OCI-LY7 (cell line): ENCODE measurements at regions not wholly inside any gene's neighbourhood (a gene's known extent, or its start where the extent isn't known, plus 50 kb on each side); places are given as distances from the start of the nearest gene placed in this dataset.

Source experiments
- BruUV-seq: library from RNA; stranded (reverse); fragments of 400-500 nt; replicated peaks from 2 replicates; lab custom pipeline; 2021; lab: Mats Ljungman, UMichigan
- CTCF ChIA-PET: fragments of 300-600 bp; sonication (Branson Sonifier 250); formaldehyde crosslinking; loops from one replicate; lab custom pipeline; 2022; ENCODE audit warnings: antibody characterized with exemption; ENCODE audit not compliant: unreplicated experiment; lab: Charles Lee
- POLR2A ChIA-PET: fragments of 300-600 bp; sonication (Branson Sonifier 250); formaldehyde crosslinking; loops from one replicate; lab custom pipeline; 2022; ENCODE audit warnings: antibody characterized with exemption; lab: Charles Lee
- DNase-seq: peaks from one replicate; pipeline ENCODE4 v3.0.0-alpha.2; 2015; ENCODE audit warnings: low spot score
- H2AFZ ChIP-seq: fragments of 200-600 bp; sonication (generic), shearing (Covaris generic); 2 replicates; pipeline ENCODE4 v1.6.1; 2014; ENCODE audit warnings: mild to moderate bottlenecking, antibody characterized with exemption, low read length, moderate library complexity
- H3K27ac ChIP-seq: fragments of 200-600 bp; sonication (generic); 2 replicates; pipeline ENCODE4 v1.5.1; 2014; ENCODE audit warnings: mixed run types, low read depth, mild to moderate bottlenecking, moderate library complexity, low read length, inconsistent platforms; ENCODE audit not compliant: poor library complexity, severe bottlenecking
- H3K36me3 ChIP-seq: fragments of 200-600 bp; sonication (generic); 2 replicates; pipeline ENCODE4 v1.6.1; 2014; ENCODE audit warnings: mild to moderate bottlenecking, antibody characterized with exemption, low read length, moderate library complexity, mixed read lengths; ENCODE audit not compliant: insufficient read depth
- H3K4me1 ChIP-seq: fragments of 200-600 bp; sonication (generic); 2 replicates; pipeline ENCODE4 v1.5.1; 2014; ENCODE audit warnings: mild to moderate bottlenecking, low read length; ENCODE audit not compliant: insufficient read depth, poor library complexity, severe bottlenecking
- H3K4me2 ChIP-seq: fragments of 200-600 bp; sonication (generic); 2 replicates; pipeline ENCODE4 v1.6.1; 2014; ENCODE audit warnings: mild to moderate bottlenecking, low read length
- H3K4me3 ChIP-seq: fragments of 200-600 bp; sonication (generic); 2 replicates; pipeline ENCODE4 v1.5.1; 2014; ENCODE audit warnings: mild to moderate bottlenecking, low read depth, low read length; ENCODE audit not compliant: poor library complexity, severe bottlenecking
- H3K79me2 ChIP-seq: fragments of 200-600 bp; sonication (generic); 2 replicates; pipeline ENCODE4 v1.6.1; 2016; ENCODE audit warnings: low read depth, mild to moderate bottlenecking, low read length, moderate library complexity, mixed read lengths; ENCODE audit not compliant: insufficient read depth
- H3K9me2 ChIP-seq: fragments of 200-600 bp; sonication (generic); 2 replicates; pipeline ENCODE4 v1.6.1; 2016; ENCODE audit warnings: mild to moderate bottlenecking, low read length, mixed read lengths; ENCODE audit not compliant: insufficient read depth
- H3K9me3 ChIP-seq: fragments of 200-600 bp; sonication (generic); 2 replicates; pipeline ENCODE4 v1.6.1; 2014; ENCODE audit warnings: mild to moderate bottlenecking, mixed run types, low read length, mixed read lengths
- H4K20me1 ChIP-seq: fragments of 200-600 bp; sonication (generic); 2 replicates; pipeline ENCODE4 v1.6.1; 2014; ENCODE audit warnings: mild to moderate bottlenecking, antibody characterized with exemption, low read length, moderate library complexity, mixed read lengths; ENCODE audit not compliant: insufficient read depth
- CTCF ChIP-seq: fragments of 200-600 bp; sonication (generic); conservative IDR thresholded peaks from 2 replicates; pipeline ENCODE4 v1.5.1; 2014; ENCODE audit warnings: mild to moderate bottlenecking, antibody characterized with exemption, low read length, moderate library complexity, mixed read lengths
- EZH2phosphoT487 ChIP-seq: fragments of 200-600 bp; sonication (generic); IDR thresholded peaks from 2 replicates; pipeline ENCODE4 v1.6.1; 2018; ENCODE audit warnings: low read depth, borderline replicate concordance, mild to moderate bottlenecking, mixed run types, antibody characterized with exemption, low read length, moderate library complexity, mixed read lengths
- intact Hi-C: fragments of 100-400 bp; cut with micrococcal nuclease; formaldehyde crosslinking; loops from one replicate; pipeline ENCODE4 v1.10.0; 2022; ENCODE audit not compliant: unreplicated experiment

GRCh38 chr2:52916981-52917380 is 850.6 kb upstream of the CHAC2 start:
- no peak for DNase-seq
- Histone ChIP-seq H3K27ac (no peak overlapping the region), H3K4me1 (no peaks in the 10 kb centered on the region), H4K20me1 (no peaks in the 10 kb centered on the region), H3K36me3 (no peaks in the 10 kb centered on the region), H2AFZ (no peak overlapping the region), H3K9me2 (no peaks in the 10 kb centered on the region), H3K9me3 (no peaks in the 10 kb centered on the region), H3K4me2 (no peak overlapping the region), H3K4me3 (no peak overlapping the region), H3K79me2 (no peaks in the 10 kb centered on the region)
- TF ChIP-seq CTCF (no peak), EZH2phosphoT487 (no peak)
- ChIA-PET POLR2A (no interaction called here), CTCF (no interaction called here)
- intact Hi-C loops, result no loop called here
- no TSS peak for BruUV-seq

GRCh38 chr2:52904355-52904891 is 863.2 kb upstream of the CHAC2 start:
- Histone ChIP-seq H4K20me1 (no peaks in the 10 kb centered on the region), H3K36me3 (no peaks in the 10 kb centered on the region), H3K4me2 (no peak overlapping the region), H3K9me2 (no peaks in the 10 kb centered on the region), H3K9me3 (no peaks in the 10 kb centered on the region), H3K4me3 (no peak overlapping the region), H3K79me2 (no peaks in the 10 kb centered on the region), H3K27ac (no peak overlapping the region), H2AFZ (no peak overlapping the region), H3K4me1 (no peaks in the 10 kb centered on the region)
- intact Hi-C loops, result no loop called here
- DNase-seq, result no peak
- BruUV-seq, result no TSS peak
- ChIA-PET CTCF (no interaction called here), POLR2A (no interaction called here)
- no peak for TF ChIP-seq CTCF
- TF ChIP-seq EZH2phosphoT487, result no peak

- no peaks in the 10 kb centered on the region for H4K20me1 ChIP-seq
- H2AFZ ChIP-seq, result no peak overlapping the region
- DNase-seq, result no peak
- no peaks in the 10 kb centered on the region for H3K4me1 ChIP-seq
- H3K9me2 ChIP-seq, result no peaks in the 10 kb centered on the region
- no peaks in the 10 kb centered on the region for H3K36me3 ChIP-seq
- H3K27ac ChIP-seq, result no peak overlapping the region
- ChIA-PET CTCF (no interaction called here), POLR2A (no interaction called here)
- intact Hi-C loops, result no loop called here
- BruUV-seq, result no TSS peak
- H3K4me3 ChIP-seq, result no peak overlapping the region
- no peaks in the 10 kb centered on the region; the same call in 1 of the 2 replicates for H3K9me3 ChIP-seq
- no peaks in the 10 kb centered on the region for H3K79me2 ChIP-seq
- no peak overlapping the region for H3K4me2 ChIP-seq
- TF ChIP-seq CTCF (no peak), EZH2phosphoT487 (no peak)
These were observed 870.0 kb upstream of the CHAC2 start for GRCh38 chr2:52897511-52898044.
